NB4 (cell line): ENCODE measurements at regions not wholly inside any gene's neighbourhood (a gene's known extent, or its start where the extent isn't known, plus 50 kb on each side); places are given as distances from the start of the nearest gene placed in this dataset.

Source experiments
- CTCF ChIP-seq: IDR thresholded peaks from one replicate; pipeline ENCODE4 v1.5.1; 2012; ENCODE audit warnings: low read depth, low read length
- MYC ChIP-seq: IDR thresholded peaks from 2 replicates; pipeline ENCODE4 v1.6.1; 2011; ENCODE audit warnings: low read depth, low read length
- POLR2A ChIP-seq: IDR thresholded peaks from 2 replicates; pipeline ENCODE4 v1.6.1; 2011; ENCODE audit warnings: mild to moderate bottlenecking; ENCODE audit not compliant: insufficient read length; ENCODE audit errors: extremely low read depth

GRCh38 chr10:2401459-2401858, 664.1 kb upstream of the ADARB2 start:
- no peak for TF ChIP-seq CTCF
- no peak for TF ChIP-seq POLR2A
- TF ChIP-seq MYC, result no peak
